ENCODE measurements at regions not wholly inside any gene's neighbourhood (a gene's known extent, or its start where the extent isn't known, plus 50 kb on each side); places are given as distances from the start of the nearest gene placed in this dataset.

DNA sequence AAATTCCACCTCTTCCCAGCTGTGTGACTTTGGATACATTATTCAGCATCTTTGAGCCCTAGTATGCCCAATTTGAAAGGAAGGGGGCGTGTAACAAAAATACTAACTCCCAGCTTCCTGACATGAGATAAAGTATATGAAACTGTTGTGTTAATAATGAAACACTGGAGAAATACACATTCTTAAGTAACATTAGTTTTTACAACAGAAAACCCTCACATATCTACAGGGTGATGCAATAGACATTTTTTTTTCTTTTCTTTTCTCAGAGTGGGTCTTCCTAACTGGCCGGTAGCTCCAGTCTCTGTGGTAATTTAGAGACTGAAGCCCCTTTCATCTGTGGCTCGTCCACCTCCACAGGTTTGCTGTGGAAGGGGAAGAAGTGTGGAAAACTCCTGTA, 79.5 kb downstream of the CD83 start:
- 60 to 83% methylated on average over 3 of the region's 3 CpGs for WGBS, 2 donors

DNA sequence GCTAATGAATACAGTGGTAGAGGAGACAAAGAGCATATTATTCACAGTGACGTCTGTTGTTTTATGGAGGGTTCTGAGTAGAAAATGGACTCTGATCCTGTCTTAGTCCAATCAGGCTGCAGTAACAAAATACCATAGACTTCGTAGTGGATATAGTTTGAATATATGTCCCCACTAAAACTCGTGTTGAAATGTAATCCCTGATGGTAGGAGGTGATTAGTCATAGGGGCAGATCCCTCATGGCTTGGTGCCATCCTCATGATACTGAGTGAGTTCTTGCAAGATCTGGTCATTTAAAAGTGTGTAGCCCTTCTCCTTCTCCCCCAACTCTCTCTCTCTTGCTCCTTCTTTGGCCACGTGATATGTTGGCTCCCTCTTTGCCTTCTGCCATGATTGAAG, 82.5 kb downstream of the CD83 start:
- TF ChIP-seq, protein P1, sequence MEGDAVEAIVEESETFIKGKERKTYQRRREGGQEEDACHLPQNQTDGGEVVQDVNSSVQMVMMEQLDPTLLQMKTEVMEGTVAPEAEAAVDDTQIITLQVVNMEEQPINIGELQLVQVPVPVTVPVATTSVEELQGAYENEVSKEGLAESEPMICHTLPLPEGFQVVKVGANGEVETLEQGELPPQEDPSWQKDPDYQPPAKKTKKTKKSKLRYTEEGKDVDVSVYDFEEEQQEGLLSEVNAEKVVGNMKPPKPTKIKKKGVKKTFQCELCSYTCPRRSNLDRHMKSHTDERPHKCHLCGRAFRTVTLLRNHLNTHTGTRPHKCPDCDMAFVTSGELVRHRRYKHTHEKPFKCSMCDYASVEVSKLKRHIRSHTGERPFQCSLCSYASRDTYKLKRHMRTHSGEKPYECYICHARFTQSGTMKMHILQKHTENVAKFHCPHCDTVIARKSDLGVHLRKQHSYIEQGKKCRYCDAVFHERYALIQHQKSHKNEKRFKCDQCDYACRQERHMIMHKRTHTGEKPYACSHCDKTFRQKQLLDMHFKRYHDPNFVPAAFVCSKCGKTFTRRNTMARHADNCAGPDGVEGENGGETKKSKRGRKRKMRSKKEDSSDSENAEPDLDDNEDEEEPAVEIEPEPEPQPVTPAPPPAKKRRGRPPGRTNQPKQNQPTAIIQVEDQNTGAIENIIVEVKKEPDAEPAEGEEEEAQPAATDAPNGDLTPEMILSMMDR (IDR thresholded peaks at IDR 0.05) = no peak
- no peak for TF ChIP-seq POLR2A (IDR thresholded peaks at IDR 0.05)
- no peak overlapping the region for H3K4me3 ChIP-seq
- H3K9me3 ChIP-seq = no peaks in the 10 kb centered on the region
- H3K36me3 ChIP-seq (replicated peaks in 1 of 2; ENCODE audit: insufficient read depth in 1 of 2, low read depth in 2 of 2) = no peaks in the 10 kb centered on the region
- DNase-seq (no peak), ATAC-seq (no peak)
- intact Hi-C loops (cut with DNase I) = no loop called here
- H3K27ac ChIP-seq = no peak overlapping the region
- H3K27me3 ChIP-seq = no peaks in the 10 kb centered on the region
- WGBS, 2 donors = 71 to 75% methylated on average over 4 of the region's 4 CpGs
- no peaks in the 10 kb centered on the region for H3K4me1 ChIP-seq

More for the DNA sequence above, 79.5 kb downstream of the CD83 start:
- Histone ChIP-seq H3K36me3 (replicated peaks in 1 of 2; ENCODE audit: insufficient read depth in 1 of 2, low read depth in 2 of 2) (no peaks in the 10 kb centered on the region), H3K4me1 (no peaks in the 10 kb centered on the region), H3K9me3 (no peaks in the 10 kb centered on the region), H3K4me3 (no peak overlapping the region), H3K27me3 (no peaks in the 10 kb centered on the region), H3K27ac (no peak overlapping the region)
- intact Hi-C loops (cut with DNase I) = no loop called here
- DNase-seq = no peak
- no peak for ATAC-seq
- TF ChIP-seq POLR2A (IDR thresholded peaks at IDR 0.05) = no peak
- TF ChIP-seq, protein P1 (IDR thresholded peaks at IDR 0.05) = no peak

DNA sequence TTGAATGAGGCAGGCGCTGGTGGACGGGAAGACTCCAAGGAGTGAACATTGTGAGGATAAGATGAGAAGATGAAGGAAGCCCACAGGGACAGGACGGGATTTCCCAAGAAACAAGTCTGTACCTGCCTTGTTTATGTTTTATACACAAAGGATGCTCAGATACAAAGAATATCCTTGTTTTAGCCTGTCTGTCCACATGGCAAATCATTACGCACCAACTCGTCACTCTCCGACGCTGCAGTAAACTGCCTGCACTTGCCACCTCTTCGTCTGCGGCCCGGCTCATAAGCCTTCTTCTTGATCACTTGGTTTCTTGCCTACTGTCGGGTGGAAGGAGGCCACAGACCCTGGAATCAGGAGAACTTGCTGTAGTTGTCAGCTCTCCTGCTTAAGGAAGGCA, 85.4 kb downstream of the CD83 start:
- WGBS, 2 donors = 87 to 94% methylated on average over 11 of the region's 11 CpGs
- no peaks in the 10 kb centered on the region for H3K27me3 ChIP-seq
- no peaks in the 10 kb centered on the region for H3K9me3 ChIP-seq
- ATAC-seq (no peak), DNase-seq (no peak)
- no peak overlapping the region for H3K4me3 ChIP-seq
- TF ChIP-seq POLR2A (IDR thresholded peaks at IDR 0.05) = no peak
- TF ChIP-seq, protein P1 (IDR thresholded peaks at IDR 0.05) = no peak
- intact Hi-C loops (cut with DNase I) = no loop called here
- no peaks in the 10 kb centered on the region for H3K36me3 ChIP-seq (replicated peaks in 1 of 2; ENCODE audit: insufficient read depth in 1 of 2, low read depth in 2 of 2)
- no peak overlapping the region for H3K27ac ChIP-seq
- peaks cover 11% of the 10 kb centered on the region for H3K4me1 ChIP-seq

DNA sequence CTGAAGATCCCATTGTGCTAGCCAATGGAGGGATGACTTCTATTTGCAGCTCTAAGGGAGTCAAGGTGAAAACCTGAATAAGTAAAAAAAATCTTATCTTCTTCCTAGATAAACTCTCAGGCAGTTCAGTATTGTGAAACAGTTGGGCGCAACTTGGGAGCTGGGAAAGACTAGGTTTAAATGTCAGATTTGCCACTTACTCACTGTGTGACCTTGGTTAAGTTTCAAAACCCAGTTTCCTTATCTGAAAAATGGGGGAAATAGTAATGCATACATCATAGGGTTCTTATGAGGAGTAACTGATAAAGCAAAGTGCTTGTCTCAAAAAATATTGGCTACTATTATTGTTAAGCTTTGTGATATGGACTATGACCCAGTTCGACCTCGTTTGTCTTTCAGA, 88.8 kb downstream of the CD83 start:
- H3K27me3 ChIP-seq = no peaks in the 10 kb centered on the region
- H3K4me1 ChIP-seq = peaks cover 20% of the 10 kb centered on the region
- H3K36me3 ChIP-seq (replicated peaks in 1 of 2; ENCODE audit: insufficient read depth in 1 of 2, low read depth in 2 of 2) = no peaks in the 10 kb centered on the region
- no peak for ATAC-seq
- no peak overlapping the region for H3K4me3 ChIP-seq
- intact Hi-C loops (cut with DNase I) = no loop called here
- peak in 2 of 4 donors; percentile 26 to 56 for DNase-seq
- TF ChIP-seq POLR2A (IDR thresholded peaks at IDR 0.05) = no peak
- TF ChIP-seq, protein P1 (IDR thresholded peaks at IDR 0.05) = no peak
- WGBS, 2 donors = 17 to 24% methylated on average over 3 of the region's 3 CpGs
- no peaks in the 10 kb centered on the region for H3K9me3 ChIP-seq
- peak overlapping the region in 1 of 4 donors; percentile 11 for H3K27ac ChIP-seq

DNA sequence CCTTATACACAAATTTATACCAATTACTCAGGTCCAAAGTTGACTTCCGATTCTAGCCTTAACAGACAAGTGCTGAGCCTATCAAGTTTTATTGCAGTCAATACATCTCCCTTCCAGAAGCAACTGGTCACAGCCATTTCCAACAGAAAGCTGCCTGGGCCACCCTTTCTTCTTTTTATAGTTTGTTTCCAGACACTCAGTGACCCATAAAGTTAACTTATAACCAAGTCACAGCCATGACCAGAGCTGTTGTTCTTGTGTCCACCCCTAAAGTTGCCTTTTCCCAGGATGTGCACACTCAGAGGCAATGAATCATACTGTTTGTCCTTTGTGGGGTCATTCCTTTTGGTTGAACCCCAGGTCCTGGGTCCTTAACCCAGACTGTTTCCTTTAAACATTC, 89.9 kb downstream of the CD83 start:
- ATAC-seq (no peak), DNase-seq (no peak)
- WGBS, 2 donors = 89 to 100% methylated on average over 1 of the region's 1 CpG
- intact Hi-C loops (cut with DNase I) = no loop called here
- H3K27ac ChIP-seq = no peak overlapping the region
- no peak for TF ChIP-seq POLR2A (IDR thresholded peaks at IDR 0.05)
- TF ChIP-seq, protein P1 (IDR thresholded peaks at IDR 0.05) = no peak
- H3K36me3 ChIP-seq (replicated peaks in 1 of 2; ENCODE audit: insufficient read depth in 1 of 2, low read depth in 2 of 2) = no peaks in the 10 kb centered on the region
- H3K27me3 ChIP-seq = no peaks in the 10 kb centered on the region
- H3K9me3 ChIP-seq = no peaks in the 10 kb centered on the region
- H3K4me3 ChIP-seq = no peak overlapping the region
- H3K4me1 ChIP-seq = peaks cover 28% of the 10 kb centered on the region

Measured in body of pancreas (tissue), 4 donors.